ENCODE measurements at regions not wholly inside any gene's neighbourhood (a gene's known extent, or its start where the extent isn't known, plus 50 kb on each side); places are given as distances from the start of the nearest gene placed in this dataset.

DNA sequence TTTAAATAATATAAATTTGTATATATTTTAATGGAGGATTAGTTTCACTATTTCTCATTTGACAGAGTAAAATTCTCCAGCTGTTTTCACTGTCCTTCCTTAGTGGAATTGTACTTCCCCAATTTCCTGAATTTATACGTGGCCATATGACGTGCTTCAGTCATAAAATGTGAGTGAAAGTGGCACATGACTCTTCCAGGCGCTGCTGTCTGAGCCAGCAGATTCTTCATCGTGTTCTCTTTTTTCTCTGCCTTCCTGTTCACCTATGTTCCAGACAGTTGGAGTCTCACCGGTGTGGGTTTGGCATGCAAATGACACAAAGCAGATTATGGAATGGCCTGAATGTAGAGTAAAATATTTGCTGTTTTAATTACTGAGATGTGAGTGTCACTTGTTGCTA is 684.1 kb downstream of the SEMA5A start:
- TF ChIP-seq, protein P1, sequence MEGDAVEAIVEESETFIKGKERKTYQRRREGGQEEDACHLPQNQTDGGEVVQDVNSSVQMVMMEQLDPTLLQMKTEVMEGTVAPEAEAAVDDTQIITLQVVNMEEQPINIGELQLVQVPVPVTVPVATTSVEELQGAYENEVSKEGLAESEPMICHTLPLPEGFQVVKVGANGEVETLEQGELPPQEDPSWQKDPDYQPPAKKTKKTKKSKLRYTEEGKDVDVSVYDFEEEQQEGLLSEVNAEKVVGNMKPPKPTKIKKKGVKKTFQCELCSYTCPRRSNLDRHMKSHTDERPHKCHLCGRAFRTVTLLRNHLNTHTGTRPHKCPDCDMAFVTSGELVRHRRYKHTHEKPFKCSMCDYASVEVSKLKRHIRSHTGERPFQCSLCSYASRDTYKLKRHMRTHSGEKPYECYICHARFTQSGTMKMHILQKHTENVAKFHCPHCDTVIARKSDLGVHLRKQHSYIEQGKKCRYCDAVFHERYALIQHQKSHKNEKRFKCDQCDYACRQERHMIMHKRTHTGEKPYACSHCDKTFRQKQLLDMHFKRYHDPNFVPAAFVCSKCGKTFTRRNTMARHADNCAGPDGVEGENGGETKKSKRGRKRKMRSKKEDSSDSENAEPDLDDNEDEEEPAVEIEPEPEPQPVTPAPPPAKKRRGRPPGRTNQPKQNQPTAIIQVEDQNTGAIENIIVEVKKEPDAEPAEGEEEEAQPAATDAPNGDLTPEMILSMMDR (IDR thresholded peaks at IDR 0.05): no peak
- TF ChIP-seq POLR2A (IDR thresholded peaks at IDR 0.05) (no peak), POLR2AphosphoS5 (IDR thresholded peaks at IDR 0.05) (no peak)
